ENCODE measurements at regions not wholly inside any gene's neighbourhood (a gene's known extent, or its start where the extent isn't known, plus 50 kb on each side); places are given as distances from the start of the nearest gene placed in this dataset.

DNA sequence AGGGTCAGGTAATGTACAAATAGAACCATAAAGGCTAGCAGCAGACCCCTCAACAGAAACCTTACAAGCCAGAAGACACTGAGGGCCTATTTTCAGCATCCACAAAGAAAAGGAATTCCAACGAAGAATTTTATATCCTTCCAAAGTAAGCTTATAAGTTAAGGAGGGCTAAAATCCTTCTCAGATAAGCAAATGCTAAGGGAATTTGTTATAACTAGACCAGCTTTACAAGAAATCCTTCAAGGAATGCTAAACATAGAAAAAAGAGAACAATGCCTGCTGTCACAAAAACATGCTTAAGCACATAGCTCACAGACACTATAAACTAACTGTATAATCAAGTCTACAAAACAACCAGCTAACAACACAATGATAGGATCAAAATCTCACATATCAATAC lies 130.7 kb upstream of the RPL10L start:
- TF ChIP-seq TAF1 (IDR thresholded peaks at IDR 0.05; ENCODE audit: low read depth, low read length) (no peak), POLR2A (IDR thresholded peaks at IDR 0.05; ENCODE audit: low read depth, low read length) (no peak), SPI1 (IDR thresholded peaks at IDR 0.05; ENCODE audit: low read depth, low read length) (no peak), POLR2AphosphoS5 (IDR thresholded peaks at IDR 0.05; ENCODE audit: low read depth, low read length) (no peak), PAX5 (IDR thresholded peaks at IDR 0.05; ENCODE audit: insufficient read depth, low read length, severe bottlenecking) (no peak), POU2F2 (IDR thresholded peaks at IDR 0.05; ENCODE audit: low read depth, low read length) (no peak)
